ENCODE measurements at regions not wholly inside any gene's neighbourhood (a gene's known extent, or its start where the extent isn't known, plus 50 kb on each side); places are given as distances from the start of the nearest gene placed in this dataset.

DNA sequence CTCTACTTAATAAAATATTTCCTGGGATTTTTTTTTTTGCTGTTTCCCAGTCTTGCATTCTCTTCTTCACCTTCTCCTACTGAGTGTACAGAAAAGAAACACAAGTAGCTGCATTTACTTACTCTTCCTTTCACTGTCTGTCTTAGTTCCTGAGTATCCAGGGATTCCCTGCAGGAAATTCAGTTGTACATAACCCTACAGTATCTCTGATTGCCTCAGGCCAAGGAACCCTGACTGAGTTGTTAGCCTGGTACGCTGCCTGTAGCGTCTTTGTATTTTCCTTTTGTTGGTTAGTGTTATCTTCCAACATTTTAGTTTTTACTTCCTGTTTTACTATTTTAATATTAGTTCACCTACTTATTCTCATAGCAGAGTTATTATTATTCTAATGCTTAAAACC, 142.5 kb upstream of the ROBO1 start:
- no peak for DNase-seq
- intact Hi-C loops (cut with DNase I), result no loop called here

DNA sequence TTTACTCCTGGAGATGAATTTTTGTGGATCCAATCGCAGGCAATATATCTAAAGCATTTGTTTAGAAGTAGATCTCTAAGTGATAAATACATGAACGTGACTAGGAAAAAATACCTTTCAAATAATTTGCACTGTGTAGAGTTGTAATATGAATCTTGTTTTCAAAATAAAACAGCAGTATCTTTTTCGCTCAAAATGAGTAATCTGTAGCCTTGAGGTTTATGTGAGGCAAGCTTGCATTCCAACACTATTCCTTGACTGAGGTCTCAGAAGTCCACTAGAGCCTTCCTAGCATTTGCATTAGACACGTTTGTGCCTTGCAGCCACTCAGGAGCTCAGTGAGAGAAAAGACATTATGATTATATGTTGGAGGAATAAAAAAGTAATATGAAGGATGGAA, 138.3 kb upstream of the ROBO1 start:
- DNase-seq, result no peak
- intact Hi-C loops (cut with DNase I), result no loop called here

DNA sequence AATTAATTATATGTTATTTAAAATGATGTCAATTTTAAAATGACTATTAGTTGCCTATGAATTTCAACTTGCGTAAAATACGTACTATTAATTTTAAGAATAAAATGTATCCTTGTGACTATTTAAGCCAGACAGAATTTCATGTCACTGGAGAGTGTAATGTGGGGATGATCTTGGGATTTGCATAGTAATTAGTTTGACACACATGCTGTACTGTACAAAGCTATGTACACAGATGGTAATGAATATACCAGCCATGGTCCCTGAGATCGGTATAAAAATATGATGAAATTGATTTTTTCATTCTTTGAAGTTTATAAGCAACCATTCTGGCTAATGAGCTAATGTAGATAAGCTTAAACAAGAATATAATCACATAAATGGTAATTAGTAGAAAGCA, 134.4 kb upstream of the ROBO1 start:
- no peak for DNase-seq
- intact Hi-C loops (cut with DNase I), result no loop called here

DNA sequence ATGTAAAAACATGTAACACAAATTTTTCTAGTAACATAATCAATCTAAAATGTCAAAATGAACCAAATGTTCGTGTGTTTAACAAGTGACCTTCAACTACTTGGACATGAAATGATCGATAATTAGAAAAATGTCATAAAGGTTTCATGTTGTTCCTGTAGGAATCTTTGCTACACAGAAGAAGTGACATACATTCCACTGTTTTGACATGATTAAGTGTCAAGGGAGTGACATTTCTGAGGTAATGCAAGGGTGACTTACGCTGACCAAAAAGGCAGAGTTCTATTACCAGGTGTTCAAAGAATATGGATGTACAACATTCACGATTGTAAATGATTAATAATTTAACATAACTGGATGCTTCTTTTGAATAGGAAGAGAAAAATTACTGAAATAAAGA, 131.1 kb upstream of the ROBO1 start:
- DNase-seq, result no peak
- intact Hi-C loops (cut with DNase I), result no loop called here

DNA sequence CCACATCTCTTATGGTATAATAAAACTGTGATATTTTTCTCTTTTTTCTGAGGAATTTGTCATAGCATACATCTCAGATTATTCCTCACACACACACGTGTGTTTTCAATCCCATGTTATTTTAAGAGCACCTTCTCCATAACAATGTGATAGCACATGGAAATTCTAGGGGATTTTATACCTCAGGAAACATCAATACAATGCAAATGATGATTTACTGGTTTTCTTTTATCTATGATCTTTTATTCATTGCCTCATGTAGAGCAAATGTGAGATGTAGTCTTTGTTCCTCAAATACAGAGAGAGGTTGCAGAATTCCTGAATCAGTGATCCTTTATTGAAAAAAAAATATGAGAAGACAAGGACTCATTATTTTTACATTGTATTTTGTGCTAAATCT, 128.3 kb upstream of the ROBO1 start:
- no peak for DNase-seq
- intact Hi-C loops (cut with DNase I), result no loop called here

DNA sequence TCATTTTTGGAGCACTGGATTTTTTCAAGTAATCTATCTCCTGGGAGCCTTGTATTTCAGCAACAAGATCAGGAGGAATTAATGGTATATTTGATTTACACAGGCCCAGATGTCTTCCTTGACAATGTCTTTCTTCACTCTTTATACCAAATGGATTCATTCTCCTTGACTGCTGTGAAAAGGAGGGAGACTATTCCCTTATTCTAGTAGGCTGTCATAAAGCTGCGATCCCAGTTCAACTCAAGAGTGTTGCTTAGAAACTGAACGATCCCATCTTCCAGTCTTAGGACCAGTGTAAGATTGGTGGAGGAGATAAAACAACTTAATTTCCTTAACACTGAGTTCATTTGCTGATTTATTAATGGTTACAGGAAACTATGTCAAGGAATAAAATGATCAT, 119.4 kb upstream of the ROBO1 start:
- intact Hi-C loops (cut with DNase I), result no loop called here
- DNase-seq, result no peak

DNA sequence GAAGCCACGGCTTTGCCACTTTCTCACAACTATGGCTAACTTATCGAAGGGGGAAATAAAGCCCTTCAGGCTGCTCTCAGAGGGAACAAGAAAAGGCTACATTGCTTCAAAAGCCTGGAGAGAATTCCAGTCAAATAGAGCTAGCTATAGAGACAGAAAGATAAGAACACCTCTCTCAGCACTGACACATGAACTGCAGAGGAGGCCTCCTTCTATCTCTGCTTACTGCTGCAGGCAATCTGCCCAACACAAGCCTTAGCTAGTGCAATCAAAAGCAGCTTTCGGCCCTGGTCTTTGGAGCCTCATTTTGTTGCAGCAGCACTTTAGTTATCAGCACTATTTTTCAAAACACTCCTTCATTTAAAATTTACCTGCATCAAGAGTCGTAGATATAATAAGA, 118.4 kb upstream of the ROBO1 start:
- DNase-seq, result no peak
- intact Hi-C loops (cut with DNase I), result no loop called here

DNA sequence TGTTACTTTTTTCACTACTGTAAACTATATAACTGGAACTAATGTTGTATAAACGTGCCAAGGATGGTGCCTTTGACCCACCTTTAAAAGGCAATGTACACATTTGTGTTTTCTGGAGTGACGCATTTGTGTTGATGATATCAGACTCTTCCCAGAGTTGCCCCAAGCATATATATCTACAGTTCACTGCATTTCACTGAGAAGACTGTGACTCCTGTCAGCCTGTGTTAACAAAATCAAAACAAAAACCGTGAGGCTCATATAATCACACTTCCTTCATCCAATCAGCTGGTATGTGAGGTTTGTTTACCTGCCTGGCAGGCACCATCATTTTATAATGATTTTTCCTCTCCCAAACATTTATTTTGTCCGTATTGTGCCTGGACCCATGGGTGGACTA, 117.6 kb upstream of the ROBO1 start:
- intact Hi-C loops (cut with DNase I), result no loop called here
- no peak for DNase-seq

DNA sequence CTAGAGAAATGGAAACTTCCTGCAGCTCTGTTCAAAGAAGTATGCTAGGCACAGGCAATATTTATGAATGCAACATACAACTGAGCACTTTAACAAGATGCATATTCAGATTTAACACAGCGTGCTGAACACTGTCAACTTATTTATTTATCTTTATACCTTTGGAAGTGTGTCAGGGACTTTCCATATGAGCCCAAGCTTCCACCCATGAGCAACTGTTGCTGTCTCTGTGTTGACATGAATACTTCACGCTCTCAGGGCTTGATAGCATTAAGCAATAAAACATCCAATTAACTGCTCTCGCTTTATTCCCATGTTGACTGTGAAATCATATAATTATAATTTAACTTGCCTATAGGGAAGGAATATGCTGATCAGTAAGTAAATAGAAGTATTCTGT, 116.6 kb upstream of the ROBO1 start:
- DNase-seq, result no peak

DNA sequence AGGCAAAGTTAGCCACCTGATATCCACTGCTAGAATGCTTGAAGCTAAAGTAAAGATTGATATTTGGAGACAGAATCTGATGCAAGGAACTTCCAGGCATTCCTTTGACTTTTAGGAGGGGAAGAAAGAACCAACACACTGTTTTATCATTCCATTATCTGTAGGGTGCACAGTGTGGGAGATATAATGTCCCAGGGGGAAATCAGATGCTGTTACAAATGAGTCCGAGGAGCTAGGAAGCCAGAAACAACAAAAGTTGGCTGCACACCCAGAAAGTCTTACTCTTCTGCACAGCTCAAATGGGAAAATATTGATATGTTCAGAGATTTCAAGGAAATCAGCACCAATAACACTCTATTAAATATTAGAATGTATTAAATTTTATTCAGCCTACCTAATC, 113.6 kb upstream of the ROBO1 start:
- DNase-seq, result no peak
- intact Hi-C loops (cut with DNase I), result no loop called here

More for the DNA sequence above, 116.6 kb upstream of the ROBO1 start:
- intact Hi-C loops (cut with DNase I), result no loop called here

DNA sequence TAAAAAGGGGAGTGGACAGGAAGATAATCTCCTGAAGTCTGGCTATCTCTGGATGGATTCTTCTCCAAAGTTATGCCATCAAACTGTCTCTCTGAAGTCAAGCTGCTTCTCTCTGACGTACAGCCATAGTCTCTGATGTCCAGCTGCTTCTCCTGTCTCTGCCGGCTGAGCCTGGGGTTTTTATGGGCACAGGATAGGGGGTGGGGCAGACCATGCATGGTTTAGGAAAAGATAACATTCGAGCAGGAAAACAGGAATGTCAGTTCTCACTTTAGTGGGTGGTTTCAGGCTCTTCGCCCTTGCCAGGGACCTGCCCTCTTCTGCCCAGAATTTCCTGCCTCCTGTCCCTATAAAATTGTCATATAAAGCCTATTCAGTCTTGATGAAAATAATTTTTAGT, 110.9 kb upstream of the ROBO1 start:
- DNase-seq, result no peak
- intact Hi-C loops (cut with DNase I), result no loop called here

DNA sequence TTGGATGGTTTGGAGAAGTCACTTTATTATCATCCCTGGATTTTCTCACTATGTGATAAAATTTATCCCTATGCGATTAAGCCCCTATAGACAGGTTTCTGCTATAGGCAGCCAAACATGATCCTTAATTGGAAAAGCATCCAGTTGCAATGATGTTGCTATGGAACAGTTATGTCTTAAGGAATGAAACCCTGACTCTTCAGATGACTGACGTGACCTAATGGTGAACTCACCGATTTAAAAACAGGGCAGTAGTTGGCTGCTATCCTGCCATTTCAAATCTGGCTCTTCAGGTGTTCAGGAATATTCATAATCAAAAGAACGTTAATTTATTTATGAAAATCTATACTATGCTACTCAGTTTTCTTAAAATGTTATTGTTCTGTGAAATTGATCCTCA, 106.8 kb upstream of the ROBO1 start:
- intact Hi-C loops (cut with DNase I), result no loop called here
- DNase-seq, result no peak

DNA sequence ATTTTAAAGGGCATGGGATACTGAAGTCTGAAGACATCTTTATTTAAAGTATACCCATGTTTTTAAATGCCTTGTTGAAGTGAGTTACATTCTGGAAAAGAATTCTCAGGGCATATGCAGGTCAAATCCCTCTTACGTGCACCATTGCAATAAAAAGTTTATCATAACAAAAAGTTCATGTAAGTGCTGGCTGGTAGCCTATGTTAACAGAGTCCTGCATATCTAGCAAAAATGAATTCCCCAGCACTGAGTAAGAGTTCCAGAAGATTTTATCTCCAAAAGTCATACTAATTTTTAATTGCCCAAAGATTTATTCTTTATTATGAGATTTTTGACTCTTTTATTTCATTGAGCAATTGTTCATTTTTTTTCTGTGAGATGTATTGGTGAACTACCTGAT, 104.7 kb upstream of the ROBO1 start:
- no peak for DNase-seq

DNA sequence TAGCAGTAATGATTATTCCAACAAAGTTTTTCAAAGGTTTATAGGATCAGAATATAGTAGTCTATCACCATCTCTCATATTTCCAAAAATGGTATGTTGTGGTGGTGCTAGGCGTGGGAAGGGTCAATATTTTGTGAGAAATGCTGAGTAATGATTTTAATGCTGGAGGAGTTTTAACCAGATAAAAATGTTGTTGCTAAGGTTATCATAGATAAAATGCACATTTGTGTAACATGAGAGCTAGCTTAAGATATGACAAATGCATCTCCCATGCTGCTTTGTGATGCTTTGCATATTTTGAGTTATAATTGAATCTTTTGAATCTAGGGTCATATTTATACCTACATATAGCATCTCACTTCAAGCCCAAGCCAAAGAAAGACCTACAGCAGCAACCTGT, 103.9 kb upstream of the ROBO1 start:
- DNase-seq, result no peak
- intact Hi-C loops (cut with DNase I), result no loop called here

More for the DNA sequence above, 104.7 kb upstream of the ROBO1 start:
- intact Hi-C loops (cut with DNase I), result no loop called here

DNA sequence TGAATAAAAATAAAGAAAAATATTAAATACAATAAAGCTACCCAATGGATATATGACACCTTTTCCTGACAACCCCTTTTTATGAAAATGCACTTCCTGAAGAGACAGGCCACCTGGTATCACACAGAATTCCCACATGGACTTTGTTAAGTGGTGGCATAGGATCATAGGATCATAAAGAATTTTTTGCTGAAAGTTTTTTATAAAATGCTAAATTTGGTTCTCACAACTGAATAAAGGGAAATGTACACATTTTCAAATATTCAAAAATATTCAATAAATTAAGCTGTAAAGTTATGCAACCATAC, 102.5 kb upstream of the ROBO1 start:
- intact Hi-C loops (cut with DNase I), result no loop called here
- DNase-seq, result no peak

DNA sequence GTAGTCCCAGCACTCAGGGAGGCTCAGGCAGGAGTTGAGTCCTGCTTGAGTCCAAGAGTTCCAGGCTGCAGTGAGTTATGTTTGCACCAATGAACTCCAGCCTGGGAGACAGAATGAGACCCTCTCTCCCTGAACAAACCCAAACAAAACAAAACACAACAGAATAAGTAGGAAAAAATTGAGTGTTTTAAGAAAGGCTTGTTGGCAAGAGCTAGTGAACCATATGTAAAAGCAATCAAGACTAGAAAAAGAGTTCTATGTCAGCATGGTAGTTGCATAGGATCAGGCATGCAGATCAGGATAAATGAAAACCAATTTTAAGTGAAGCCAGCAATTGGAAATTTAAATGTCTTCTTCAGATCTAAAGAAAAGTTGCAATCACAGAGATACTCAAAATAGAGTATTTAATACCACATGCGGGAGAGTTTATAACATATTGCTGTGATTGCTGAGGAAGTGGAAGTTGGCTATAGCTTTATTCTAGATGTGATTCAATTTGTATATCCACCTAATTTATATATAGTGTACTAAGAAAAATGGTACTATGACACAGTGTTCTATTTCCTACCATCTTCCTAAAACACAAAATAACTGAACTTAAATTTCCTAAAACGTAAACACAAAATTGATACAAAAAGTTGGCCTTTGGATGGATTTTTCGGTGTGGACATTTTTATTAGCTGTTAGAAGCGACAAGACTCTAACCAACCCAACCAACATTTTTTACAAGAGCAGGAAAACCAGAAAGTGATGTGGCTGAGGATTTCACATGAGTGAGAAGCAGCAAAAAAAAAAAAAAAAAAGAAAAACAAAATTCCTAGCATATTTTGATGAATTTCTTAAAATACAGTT, 101.9 kb upstream of the ROBO1 start:
- no peak for DNase-seq
- intact Hi-C loops (cut with DNase I), result no loop called here

DNA sequence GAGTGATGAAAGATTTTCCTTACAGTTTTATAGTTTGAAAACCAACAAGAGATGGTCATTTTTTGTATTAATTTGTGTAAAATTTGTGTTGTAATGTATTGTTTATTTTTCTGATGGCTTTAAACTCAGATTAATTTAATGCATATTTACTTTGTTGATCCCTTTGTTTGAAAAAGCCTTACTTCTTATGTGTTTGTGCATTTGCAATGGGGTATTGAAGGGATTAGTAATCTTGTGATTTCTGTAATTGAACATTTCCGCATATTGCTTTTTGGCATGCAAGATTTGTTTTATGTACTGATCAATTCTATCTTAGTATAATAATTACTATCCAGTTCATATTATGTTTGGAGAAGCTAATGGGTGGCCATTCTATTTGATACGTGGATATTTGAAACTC, 98.4 kb upstream of the ROBO1 start:
- no peak for DNase-seq
- intact Hi-C loops (cut with DNase I), result no loop called here

DNA sequence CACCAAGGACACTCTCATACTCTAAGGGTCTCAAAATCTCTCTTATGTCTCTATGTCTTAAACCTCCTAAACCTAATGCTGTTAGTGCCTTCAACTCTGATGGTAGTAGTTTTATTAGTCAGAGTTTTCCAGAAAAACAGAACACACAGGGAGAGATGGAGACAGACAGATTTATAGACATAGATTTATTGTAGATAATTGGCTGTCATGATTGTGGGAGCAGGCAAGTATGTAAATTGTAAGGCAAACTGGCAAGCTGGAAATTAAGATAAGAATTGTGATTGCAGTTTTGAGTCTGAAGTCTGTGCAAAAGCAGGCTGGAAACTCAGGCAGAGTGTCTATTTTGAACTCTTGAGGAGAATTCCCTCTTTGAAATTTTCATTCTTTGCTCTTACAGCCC, 96.3 kb upstream of the ROBO1 start:
- DNase-seq, result no peak
- intact Hi-C loops (cut with DNase I), result no loop called here

DNA sequence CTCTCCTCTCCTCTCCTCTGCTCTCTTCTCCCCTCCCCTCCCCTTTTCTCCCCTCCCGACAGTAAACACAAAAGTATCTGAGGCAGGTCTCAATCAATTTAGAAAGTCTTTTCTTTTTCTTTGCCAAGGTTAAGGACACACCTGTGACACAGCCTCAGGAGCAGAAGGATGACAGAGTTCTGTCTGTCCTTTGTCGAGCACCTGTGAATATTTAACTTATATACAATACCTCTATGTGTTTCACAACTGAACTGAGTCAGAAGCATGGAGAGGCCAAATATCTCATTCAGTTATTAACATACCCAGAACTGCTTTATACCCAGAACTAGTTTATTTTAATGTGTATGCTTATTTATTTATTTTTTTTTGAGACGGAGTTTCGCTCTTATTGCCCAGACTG, 81.1 kb upstream of the ROBO1 start:
- no peak for DNase-seq
- intact Hi-C loops (cut with DNase I), result no loop called here

DNA sequence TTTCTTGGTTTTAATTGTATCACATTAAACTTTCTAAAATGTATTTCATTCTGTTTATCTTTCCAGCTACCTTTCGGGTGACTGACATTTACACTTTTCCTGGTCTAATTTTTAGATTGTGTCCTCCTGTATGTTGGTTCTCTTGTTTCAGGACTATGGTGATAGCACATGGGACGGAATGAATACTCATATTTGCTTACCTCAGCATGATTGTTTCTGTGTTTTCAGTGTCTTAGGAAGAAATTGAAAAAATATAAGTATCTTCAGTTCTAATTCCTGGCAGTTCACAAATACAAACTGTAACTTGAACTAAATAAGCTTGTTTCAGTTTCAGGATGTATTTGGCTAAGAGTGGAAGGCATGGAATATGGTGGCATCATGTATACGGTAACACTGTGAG, 80.1 kb upstream of the ROBO1 start:
- DNase-seq, result no peak
- intact Hi-C loops (cut with DNase I), result no loop called here

DNA sequence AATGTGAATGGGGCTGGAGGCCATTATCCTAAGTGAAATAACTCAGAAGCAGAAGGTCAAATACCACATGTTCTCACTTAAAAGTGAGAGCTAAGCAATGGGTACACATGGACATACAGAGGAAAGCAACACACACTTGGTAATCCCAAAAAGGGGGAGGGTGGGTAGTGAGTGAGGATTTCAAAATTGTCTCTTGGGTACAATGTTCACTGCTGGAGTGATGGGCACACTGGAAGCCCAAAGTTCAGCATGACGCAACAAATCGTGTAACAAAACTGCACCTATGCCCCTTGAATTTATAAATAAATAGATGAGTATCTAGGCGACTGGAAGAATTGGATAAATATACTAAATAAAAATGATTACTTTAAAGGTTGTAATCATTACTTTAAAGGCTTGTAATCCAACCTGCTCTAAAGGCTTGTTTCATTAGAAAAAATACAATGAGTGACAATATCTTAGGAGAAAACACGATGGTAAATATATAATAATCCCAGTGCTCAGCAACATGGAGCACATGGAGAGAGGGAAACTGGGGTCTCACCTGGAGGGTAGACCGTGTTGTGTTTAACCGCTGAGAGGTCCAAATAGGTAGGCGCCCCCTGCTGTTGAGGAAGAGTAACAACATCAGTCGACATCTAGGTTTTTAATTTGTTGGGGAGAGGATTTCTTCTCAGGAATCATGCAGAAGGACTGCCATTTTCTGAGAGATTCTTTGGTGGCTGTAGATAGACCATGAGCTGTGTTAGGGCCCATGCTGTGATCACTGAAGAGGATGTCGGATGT, 78.5 kb upstream of the ROBO1 start:
- intact Hi-C loops (cut with DNase I), result no loop called here
- no peak for DNase-seq
